Endodermal cell (in vitro differentiated cells): ENCODE measurements at regions not wholly inside any gene's neighbourhood (a gene's known extent, or its start where the extent isn't known, plus 50 kb on each side); places are given as distances from the start of the nearest gene placed in this dataset.

Source experiments
- DNase-seq: peaks from one replicate; pipeline ENCODE4 v3.0.0-alpha.2; 2017
- H3K27ac ChIP-seq: 2 replicates; pipeline ENCODE4 v1.5.1; 2013; ENCODE audit warnings: mild to moderate bottlenecking, low read depth, low read length, moderate library complexity
- H3K27me3 ChIP-seq: 2 replicates; pipeline ENCODE4 v1.6.1; 2013; ENCODE audit warnings: mild to moderate bottlenecking, low read length, moderate library complexity; ENCODE audit not compliant: insufficient read depth, control insufficient read depth, poor library complexity, severe bottlenecking
- H3K36me3 ChIP-seq: 2 replicates; pipeline ENCODE4 v1.7.0; 2013; ENCODE audit warnings: mild to moderate bottlenecking, low read length, moderate library complexity; ENCODE audit not compliant: control insufficient read depth, insufficient read depth
- H3K4me1 ChIP-seq: one replicate; pipeline ENCODE4 v1.7.0; 2013; ENCODE audit warnings: low read length; ENCODE audit not compliant: control insufficient read depth, insufficient read depth
- H3K4me3 ChIP-seq: 2 replicates; pipeline ENCODE4 v1.5.1; 2013; ENCODE audit warnings: mild to moderate bottlenecking, low read length, moderate library complexity
- H3K9ac ChIP-seq: 2 replicates; pipeline ENCODE4 v1.6.1; 2013; ENCODE audit warnings: mild to moderate bottlenecking, low read length, moderate library complexity; ENCODE audit not compliant: poor library complexity, severe bottlenecking; ENCODE audit errors: extremely low read depth
- H3K9me3 ChIP-seq: 2 replicates; pipeline ENCODE4 v1.6.1; 2013; ENCODE audit warnings: mild to moderate bottlenecking, low read length, moderate library complexity; ENCODE audit not compliant: control insufficient read depth
- H3K27ac Mint-ChIP-seq: 2 replicates; pipeline ENCODE4 v1.8.0; 2020; ENCODE audit warnings: mixed read lengths
- H3K27me3 Mint-ChIP-seq: 2 replicates; pipeline ENCODE4 v1.8.0; 2021; ENCODE audit warnings: mild to moderate bottlenecking, mixed read lengths; ENCODE audit not compliant: insufficient read depth
- H3K36me3 Mint-ChIP-seq: 2 replicates; pipeline ENCODE4 v1.8.0; 2020; ENCODE audit warnings: low read depth, mixed read lengths
- H3K4me1 Mint-ChIP-seq: 2 replicates; pipeline ENCODE4 v1.8.0; 2020; ENCODE audit warnings: mixed read lengths
- H3K4me3 Mint-ChIP-seq: 2 replicates; pipeline ENCODE4 v1.8.0; 2020; ENCODE audit warnings: mild to moderate bottlenecking, moderate library complexity, mixed read lengths
- H3K9me3 Mint-ChIP-seq: 2 replicates; pipeline ENCODE4 v1.8.0; 2020; ENCODE audit warnings: mild to moderate bottlenecking, mixed read lengths
- CTCF ChIP-seq: fragments of 200-600 bp; sonication (generic); conservative IDR thresholded peaks from 2 replicates; pipeline ENCODE4 v1.5.0; 2021; ENCODE audit warnings: antibody characterized with exemption, mild to moderate bottlenecking
- WGBS, 2 experiments: methylation state at CpG; one replicate each; pipeline versions ENCODE4 v1.1.5 to v1.1.7; 2013; ENCODE audit warnings: missing lambda C conversion rate in 2 of 2, mixed read lengths in 1 of 2; ENCODE audit not compliant: insufficient coverage in 1 of 2, insufficient read length in 1 of 2; 5-methylcytosine and 5-hydroxymethylcytosine counted together

DNA sequence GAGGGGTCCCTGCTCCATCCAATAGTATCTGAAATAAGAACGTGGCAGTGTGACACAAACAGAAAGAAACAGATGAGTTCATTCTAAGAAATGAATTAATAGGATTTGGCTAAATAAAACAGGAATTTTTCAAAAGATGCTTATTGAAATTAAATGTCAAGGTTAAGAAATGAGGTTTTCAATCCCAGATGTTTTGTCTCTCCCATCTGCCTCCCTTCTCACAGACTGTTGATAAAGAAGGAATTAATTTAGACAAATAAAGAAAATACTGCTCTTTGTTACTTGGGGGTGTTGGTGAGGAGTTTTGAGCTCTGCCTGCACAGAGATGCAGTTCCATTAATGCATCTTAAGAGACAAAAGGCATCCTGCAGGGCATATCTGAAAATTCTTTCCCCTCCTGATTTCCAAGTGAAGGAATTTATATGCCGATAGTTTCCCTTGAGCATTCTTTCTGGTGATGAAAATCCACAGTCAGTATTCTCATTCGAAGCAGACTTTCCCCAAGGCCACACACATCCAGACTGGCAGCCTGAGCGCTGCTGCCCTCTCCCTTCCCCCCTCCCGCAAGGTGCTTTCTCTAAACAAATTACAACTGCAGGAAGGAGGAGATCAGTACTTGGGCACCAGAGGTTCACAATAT is 385.4 kb upstream of the RND3 start:
- Histone ChIP-seq H3K9me3 (peaks cover 5% of the 10 kb centered on the region), H3K36me3 (no peaks in the 10 kb centered on the region), H3K27ac (peak overlapping the region; percentile 12), H3K9ac (no peak overlapping the region), H3K4me3 (no peak overlapping the region), H3K27me3 (no peaks in the 10 kb centered on the region), H3K4me1 (no peaks in the 10 kb centered on the region)
- Mint-ChIP-seq H3K27me3 (no peaks in the 10 kb centered on the region), H3K4me3 (no peak overlapping the region), H3K4me1 (peaks cover 34% of the 10 kb centered on the region), H3K27ac (peak overlapping the region; percentile 10), H3K9me3 (peaks cover 16% of the 10 kb centered on the region), H3K36me3 (no peaks in the 10 kb centered on the region)
- WGBS, 2 experiments = 35 to 68% methylated on average over 2 to 5 of the region's 5 CpGs
- DNase-seq = peak; percentile 62
- no peak for TF ChIP-seq CTCF

GRCh38 chr2:150866431-150866830 is 379.0 kb upstream of the RND3 start:
- TF ChIP-seq CTCF = no peak
- no peak overlapping the region for H3K27ac ChIP-seq
- H3K4me1 ChIP-seq = no peaks in the 10 kb centered on the region
- Mint-ChIP-seq H3K27ac (no peak overlapping the region), H3K9me3 (peaks cover 25% of the 10 kb centered on the region), H3K4me3 (no peak overlapping the region), H3K36me3 (no peaks in the 10 kb centered on the region), H3K27me3 (no peaks in the 10 kb centered on the region), H3K4me1 (peaks cover 7% of the 10 kb centered on the region)
- H3K27me3 ChIP-seq = no peaks in the 10 kb centered on the region
- peaks cover 26% of the 10 kb centered on the region for H3K9me3 ChIP-seq
- H3K4me3 ChIP-seq = no peak overlapping the region
- DNase-seq = no peak
- H3K36me3 ChIP-seq = no peaks in the 10 kb centered on the region
- no peak overlapping the region for H3K9ac ChIP-seq

DNA sequence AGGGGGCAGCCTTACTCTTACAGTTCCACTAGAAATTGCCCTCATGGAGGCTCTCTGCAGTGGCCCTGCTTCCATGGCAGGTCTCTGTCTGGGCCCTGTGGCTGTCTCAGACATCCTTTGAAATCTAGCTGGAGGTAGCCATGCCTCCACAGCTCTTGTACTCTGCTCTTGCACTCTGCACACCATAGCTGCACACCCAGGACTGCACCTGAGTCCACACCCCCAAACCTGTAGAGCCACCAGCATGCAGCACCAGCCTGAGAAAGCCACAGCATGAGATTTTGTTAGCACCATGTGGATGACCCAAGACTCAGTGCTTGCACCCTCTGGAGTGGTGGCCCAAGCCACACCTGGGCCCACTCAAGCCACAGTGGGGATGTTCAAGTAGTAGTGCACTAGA is 376.2 kb upstream of the RND3 start:
- Mint-ChIP-seq H3K4me3 (no peak overlapping the region), H3K27me3 (no peaks in the 10 kb centered on the region), H3K36me3 (no peaks in the 10 kb centered on the region), H3K9me3 (peaks cover 17% of the 10 kb centered on the region), H3K4me1 (peaks cover 6% of the 10 kb centered on the region), H3K27ac (no peak overlapping the region)
- H3K9ac ChIP-seq = no peak overlapping the region
- H3K36me3 ChIP-seq = no peaks in the 10 kb centered on the region
- DNase-seq = peak; percentile 11
- H3K4me1 ChIP-seq = no peaks in the 10 kb centered on the region
- TF ChIP-seq CTCF = no peak
- no peak overlapping the region for H3K27ac ChIP-seq
- no peak overlapping the region for H3K4me3 ChIP-seq
- H3K9me3 ChIP-seq = peaks cover 26% of the 10 kb centered on the region
- no peaks in the 10 kb centered on the region for H3K27me3 ChIP-seq
